ENCODE measurements at regions not wholly inside any gene's neighbourhood (a gene's known extent, or its start where the extent isn't known, plus 50 kb on each side); places are given as distances from the start of the nearest gene placed in this dataset.

- H3K27me3 ChIP-seq (ENCODE audit: low read length) = no peaks in the 10 kb centered on the region
- no peak overlapping the region for H3K4me2 ChIP-seq (ENCODE audit: low read depth, low read length, poor library complexity, severe bottlenecking)
- H3K27ac ChIP-seq (ENCODE audit: low read depth, low read length) = no peak overlapping the region
- H3K9me3 ChIP-seq (ENCODE audit: insufficient read depth, low read length) = no peaks in the 10 kb centered on the region
- TF ChIP-seq EZH2phosphoT487 (conservative IDR thresholded peaks at IDR 0.05; ENCODE audit: low read length) (no peak), CTCF (IDR thresholded peaks at IDR 0.05; ENCODE audit: insufficient read depth, low read length, poor library complexity, severe bottlenecking) (no peak)
- no peak overlapping the region for H2AFZ ChIP-seq (ENCODE audit: low read depth, low read length, severe bottlenecking)
- no peaks in the 10 kb centered on the region for H4K20me1 ChIP-seq (ENCODE audit: low read depth, low read length)
- no peaks in the 10 kb centered on the region for H3K9me2 ChIP-seq (replicated peaks; ENCODE audit: insufficient read depth, low read length)
- no peak overlapping the region for H3K9ac ChIP-seq (ENCODE audit: low read length)
- H3K4me3 ChIP-seq (ENCODE audit: insufficient read depth, low read length, poor library complexity, severe bottlenecking) = no peak overlapping the region
- H3K36me3 ChIP-seq (ENCODE audit: low read length) = no peaks in the 10 kb centered on the region
- no peaks in the 10 kb centered on the region for H3F3A ChIP-seq (ENCODE audit: insufficient read depth)
- H3K79me2 ChIP-seq (ENCODE audit: insufficient read depth, low read length) = no peaks in the 10 kb centered on the region
Measured at GRCh38 chr12:23290627-23291330, 658.7 kb downstream of the SOX5 start.

GRCh38 chr12:23303220-23303619, 646.2 kb downstream of the SOX5 start:
- no peak overlapping the region for H3K9ac ChIP-seq (ENCODE audit: low read length)
- no peaks in the 10 kb centered on the region for H4K20me1 ChIP-seq (ENCODE audit: low read depth, low read length)
- no peak overlapping the region for H3K27ac ChIP-seq (ENCODE audit: low read depth, low read length)
- H3K36me3 ChIP-seq (ENCODE audit: low read length) = no peaks in the 10 kb centered on the region
- H3F3A ChIP-seq (ENCODE audit: insufficient read depth) = no peaks in the 10 kb centered on the region
- H3K27me3 ChIP-seq (ENCODE audit: low read length) = no peaks in the 10 kb centered on the region
- H3K79me2 ChIP-seq (ENCODE audit: insufficient read depth, low read length) = no peaks in the 10 kb centered on the region
- no peak overlapping the region for H2AFZ ChIP-seq (ENCODE audit: low read depth, low read length, severe bottlenecking)
- TF ChIP-seq CTCF (IDR thresholded peaks at IDR 0.05; ENCODE audit: insufficient read depth, low read length, poor library complexity, severe bottlenecking) = no peak
- TF ChIP-seq EZH2phosphoT487 (conservative IDR thresholded peaks at IDR 0.05; ENCODE audit: low read length) = no peak
- H3K4me2 ChIP-seq (ENCODE audit: low read depth, low read length, poor library complexity, severe bottlenecking) = no peak overlapping the region
- no peaks in the 10 kb centered on the region for H3K9me2 ChIP-seq (replicated peaks; ENCODE audit: insufficient read depth, low read length)
- no peaks in the 10 kb centered on the region for H3K9me3 ChIP-seq (ENCODE audit: insufficient read depth, low read length)
- H3K4me3 ChIP-seq (ENCODE audit: insufficient read depth, low read length, poor library complexity, severe bottlenecking) = no peak overlapping the region

- no peak overlapping the region for H3K27ac ChIP-seq (ENCODE audit: low read depth, low read length)
- no peak overlapping the region for H3K4me3 ChIP-seq (ENCODE audit: insufficient read depth, low read length, poor library complexity, severe bottlenecking)
- no peak overlapping the region for H3K4me2 ChIP-seq (ENCODE audit: low read depth, low read length, poor library complexity, severe bottlenecking)
- H4K20me1 ChIP-seq (ENCODE audit: low read depth, low read length) = no peaks in the 10 kb centered on the region
- H3K9me2 ChIP-seq (replicated peaks; ENCODE audit: insufficient read depth, low read length) = no peaks in the 10 kb centered on the region
- H3K79me2 ChIP-seq (ENCODE audit: insufficient read depth, low read length) = no peaks in the 10 kb centered on the region
- H3F3A ChIP-seq (ENCODE audit: insufficient read depth) = no peaks in the 10 kb centered on the region
- no peaks in the 10 kb centered on the region for H3K27me3 ChIP-seq (ENCODE audit: low read length)
- no peaks in the 10 kb centered on the region for H3K36me3 ChIP-seq (ENCODE audit: low read length)
- no peak overlapping the region for H3K9ac ChIP-seq (ENCODE audit: low read length)
- H3K9me3 ChIP-seq (ENCODE audit: insufficient read depth, low read length) = no peaks in the 10 kb centered on the region
- TF ChIP-seq CTCF (IDR thresholded peaks at IDR 0.05; ENCODE audit: insufficient read depth, low read length, poor library complexity, severe bottlenecking) (no peak), EZH2phosphoT487 (conservative IDR thresholded peaks at IDR 0.05; ENCODE audit: low read length) (no peak)
- H2AFZ ChIP-seq (ENCODE audit: low read depth, low read length, severe bottlenecking) = no peak overlapping the region
Measured at GRCh38 chr12:23303821-23304220, 645.6 kb downstream of the SOX5 start.
